K562 (cell line): ENCODE measurements at regions not wholly inside any gene's neighbourhood (a gene's known extent, or its start where the extent isn't known, plus 50 kb on each side); places are given as distances from the start of the nearest gene placed in this dataset.

Experiments
- ATAC-seq: fragments of 200-7000 bp; cut with Tn5 transposase; 3 replicates; pipeline ENCODE4 v1.9.1; 2020; ENCODE audit warnings: moderate library complexity
- BruUV-seq: library from RNA; stranded (reverse); fragments of 400-500 nt; replicated peaks from 2 replicates; lab custom pipeline; 2021; lab: Mats Ljungman, UMichigan
- CTCF ChIA-PET: fragments of 300-600 bp; formaldehyde crosslinking; extraction: SDS; loops from one replicate; lab custom pipeline; 2021; ENCODE audit warnings: low intra/inter-chr PET ratio; lab: Yijun Ruan, JAX
- POLR2A ChIA-PET: fragments of 300-600, 350-650 bp; sonication (Branson Sonifier 250); formaldehyde crosslinking; extraction: SDS; loops from one replicate; lab custom pipeline; 2021; ENCODE audit warnings: antibody characterized with exemption, inconsistent platforms; lab: Yijun Ruan, JAX
- DNase-seq, 4 experiments: peaks; one replicate each; pipeline versions ENCODE4 v3.0.0 to v3.0.0-alpha.2; 2011 to 2018; ENCODE audit warnings: low spot score in 3 of 4, mixed read lengths in 3 of 4; ENCODE audit errors: extremely low read depth in 1 of 4
- FAIRE-seq: peaks from 2 replicates; lab custom pipeline; 2011; peaks lifted over from hg19 to GRCh38; lab: Jason Lieb, UNC
- H2AFZ ChIP-seq: 2 replicates; pipeline ENCODE4 v1.6.0; 2011; ENCODE audit warnings: low read depth, low read length, control low read depth, inconsistent platforms
- H3K27ac ChIP-seq: fragments of 200-600 bp; 3 replicates; pipeline ENCODE4 v1.8.0; 2011; ENCODE audit warnings: low read depth, mild to moderate bottlenecking, control low read depth, inconsistent platforms, low read length, moderate library complexity, mixed read lengths; ENCODE audit errors: extremely low read depth
- H3K27me3 ChIP-seq, 2 experiments: fragments of 300-600 bp in 1 of 2; 2 replicates in 1 of 2; 3 replicates in 1 of 2; pipeline versions ENCODE4 v1.6.0 to v1.8.0; 2011; ENCODE audit warnings: inconsistent platforms in 2 of 2, low read length in 2 of 2, mild to moderate bottlenecking in 1 of 2, mixed read lengths in 1 of 2, moderate library complexity in 1 of 2; ENCODE audit not compliant: control insufficient read depth in 2 of 2, insufficient read depth in 2 of 2
- H3K36me3 ChIP-seq: fragments of 300-600 bp; 3 replicates; pipeline ENCODE4 v1.8.0; 2011; ENCODE audit warnings: mild to moderate bottlenecking, low read length, inconsistent platforms; ENCODE audit not compliant: control insufficient read depth, insufficient read depth
- H3K4me1 ChIP-seq, 2 experiments: fragments of 200-600 bp in 1 of 2; replicated peaks in 1 of 2; 2 replicates in 1 of 2; 3 replicates in 1 of 2; pipeline versions ENCODE4 v1.5.1 to v1.8.0; 2011; ENCODE audit warnings: inconsistent platforms in 2 of 2, low read length in 2 of 2, mild to moderate bottlenecking in 1 of 2, mixed read lengths in 1 of 2, moderate library complexity in 1 of 2; ENCODE audit not compliant: control insufficient read depth in 2 of 2, insufficient read depth in 2 of 2
- H3K4me2 ChIP-seq: 2 replicates; pipeline ENCODE4 v1.6.1; 2011; ENCODE audit warnings: low read length, control low read depth, inconsistent platforms, mixed read lengths; ENCODE audit not compliant: insufficient read depth
- H3K4me3 ChIP-seq: fragments of 200-600 bp; sonication (generic), shearing (Covaris generic); 2 replicates; pipeline ENCODE4 v1.5.1; 2016; ENCODE audit warnings: control low read depth, inconsistent platforms
- H3K79me2 ChIP-seq: fragments of 200-600 bp; 3 replicates; pipeline ENCODE4 v1.8.0; 2011; ENCODE audit warnings: low read length, inconsistent platforms; ENCODE audit not compliant: control insufficient read depth, insufficient read depth
- H3K9ac ChIP-seq, 2 experiments: 2 replicates each; pipeline versions ENCODE4 v1.6.0 to v1.6.1; 2011; ENCODE audit warnings: low read depth in 2 of 2, low read length in 2 of 2, control low read depth in 1 of 2, inconsistent platforms in 1 of 2, mild to moderate bottlenecking in 1 of 2, mixed read lengths in 1 of 2; ENCODE audit not compliant: insufficient read depth in 1 of 2
- H3K9me1 ChIP-seq: one replicate; pipeline ENCODE4 v1.6.0; 2011; ENCODE audit warnings: inconsistent platforms, mild to moderate bottlenecking, low read length, moderate library complexity; ENCODE audit not compliant: control insufficient read depth, insufficient read depth
- H3K9me3 ChIP-seq: replicated peaks from 2 replicates; pipeline ENCODE4 v1.5.1; 2011; ENCODE audit warnings: low read depth, low read length, inconsistent platforms; ENCODE audit not compliant: control insufficient read depth, insufficient read depth
- H4K20me1 ChIP-seq: replicated peaks from 2 replicates; pipeline ENCODE4 v1.6.1; 2011; ENCODE audit warnings: low read length, inconsistent platforms, mixed read lengths; ENCODE audit not compliant: control insufficient read depth, insufficient read depth
- ELF2 ChIP-seq: fragments of 250-450 bp; sonication (Bioruptor Pico); IDR thresholded peaks from 2 replicates; pipeline ENCODE4 v1.5.0; 2021; ENCODE audit warnings: mild to moderate bottlenecking
- IRF2 ChIP-seq: sonication (generic); formaldehyde crosslinking; IDR thresholded peaks from 2 replicates; pipeline ENCODE4 v1.8.1; 2022; ENCODE audit warnings: mild to moderate bottlenecking, missing genetic modification reagents
- LEF1 ChIP-seq: fragments of 450-650 bp; IDR thresholded peaks from 2 replicates; pipeline ENCODE4 v1.6.1; 2016; ENCODE audit warnings: mild to moderate bottlenecking
- PCBP1 ChIP-seq: fragments of 200-400 bp; formaldehyde crosslinking; IDR thresholded peaks from 2 replicates; pipeline ENCODE4 v1.6.1; 2018; ENCODE audit warnings: mild to moderate bottlenecking, low read depth, low read length; ENCODE audit not compliant: poor library complexity, severe bottlenecking
- RAD21 ChIP-seq, 2 experiments: fragments of 250-450 bp in 1 of 2; fragments of 450-650 bp in 1 of 2; sonication (Bioruptor Pico) in 1 of 2; formaldehyde crosslinking in 1 of 2; IDR thresholded peaks in 1 of 2; conservative IDR thresholded peaks in 1 of 2; 2 replicates each; pipeline versions ENCODE4 v1.4.0 to v1.8.0; 2020 to 2022; ENCODE audit warnings: mild to moderate bottlenecking in 2 of 2, moderate library complexity in 1 of 2
- RB1 ChIP-seq: fragments of 450-650 bp; IDR thresholded peaks from 2 replicates; pipeline ENCODE4 v1.6.1; 2017; ENCODE audit warnings: low read depth, mild to moderate bottlenecking
- SMC3 ChIP-seq: conservative IDR thresholded peaks from 2 replicates; pipeline ENCODE4 v1.6.1; 2011; ENCODE audit warnings: low read depth, low read length, improper control_type of control experiment; ENCODE audit not compliant: insufficient read depth
- ZBTB7A ChIP-seq: IDR thresholded peaks from 2 replicates; pipeline ENCODE4 v1.6.1; 2011; ENCODE audit warnings: low read depth, mild to moderate bottlenecking, low read length, moderate library complexity, borderline replicate concordance; ENCODE audit not compliant: control insufficient read depth
- ZNF384 ChIP-seq: IDR thresholded peaks from 2 replicates; pipeline ENCODE4 v1.6.1; 2012; ENCODE audit warnings: low read depth, low read length, improper control_type of control experiment
- ZNF707 ChIP-seq: fragments of 250-450 bp; sonication (Bioruptor Pico); conservative IDR thresholded peaks from 2 replicates; pipeline ENCODE4 v1.8.0; 2022; ENCODE audit warnings: inconsistent platforms, mild to moderate bottlenecking, moderate library complexity
- WGBS: fragments of 100-300 bp; shearing (Covaris generic); methylation state at CpG from one replicate; pipeline ENCODE4 v1.1.6; 2016; ENCODE audit warnings: low coverage, mixed read lengths; ENCODE audit not compliant: insufficient coverage; ENCODE audit errors: missing lambda C conversion rate; 5-methylcytosine and 5-hydroxymethylcytosine counted together
- in situ Hi-C: fragments of 300-500 bp; cut with MboI; formaldehyde crosslinking; loops from 4 replicates; pipeline ENCODE4 v1.15.0; 2018; ENCODE audit warnings: inconsistent platforms, mixed read lengths
- intact Hi-C: fragments of 100-400 bp; cut with micrococcal nuclease; formaldehyde crosslinking; loops from 2 replicates; pipeline ENCODE4 v1.14.2; 2022
- TF ChIP-seq, protein P1 (sequence below): sonication (generic); formaldehyde crosslinking; IDR thresholded peaks from 2 replicates; pipeline ENCODE4 v1.9.0; 2022; ENCODE audit warnings: mild to moderate bottlenecking, missing genetic modification reagents
- TF ChIP-seq, protein P2 (sequence below): sonication (generic); formaldehyde crosslinking; IDR thresholded peaks from 2 replicates; pipeline ENCODE4 v1.8.1; 2023; ENCODE audit warnings: missing genetic modification reagents, mild to moderate bottlenecking, borderline replicate concordance
- TF ChIP-seq, protein P3 (sequence below): sonication (generic); formaldehyde crosslinking; IDR thresholded peaks from 2 replicates; pipeline ENCODE4 v1.8.0; 2022; ENCODE audit warnings: mild to moderate bottlenecking, missing genetic modification reagents

DNA sequence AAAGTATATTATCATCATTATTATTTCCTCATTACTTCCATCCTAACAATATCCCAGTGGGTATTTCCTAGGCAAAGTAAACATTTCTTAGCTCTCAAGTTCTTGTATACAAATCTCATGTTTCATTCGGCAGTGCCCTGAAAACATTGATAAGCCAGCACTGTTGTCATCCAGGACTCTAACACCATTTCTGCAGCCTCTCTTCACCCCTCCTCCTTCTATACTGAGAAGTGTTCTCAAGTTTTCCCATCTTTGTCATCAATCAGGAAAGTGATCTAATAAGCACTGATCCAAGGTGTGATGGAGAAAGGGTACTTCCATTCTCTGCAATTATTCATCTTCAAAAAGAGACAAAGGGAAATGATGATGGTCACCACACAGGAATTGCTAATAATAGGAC is 168.4 kb upstream of the CCDC54 start:
- intact Hi-C loops (no loop called here), in situ Hi-C loops (no loop called here)
- no peaks in the 10 kb centered on the region for H3K4me1 ChIP-seq
- H3K9me1 ChIP-seq: no peaks in the 10 kb centered on the region
- BruUV-seq: no TSS peak
- ATAC-seq (no peak), FAIRE-seq (no peak), DNase-seq (no peak)
- H4K20me1 ChIP-seq: no peaks in the 10 kb centered on the region
- no peaks in the 10 kb centered on the region for H3K27me3 ChIP-seq
- POLR2A ChIA-PET: no interaction called here
- H3K4me3 ChIP-seq: no peak overlapping the region
- H3K4me2 ChIP-seq: no peak overlapping the region
- 0% methylated on average over 1 of the region's 1 CpG for WGBS
- no peak overlapping the region for H2AFZ ChIP-seq
- no peak overlapping the region for H3K9ac ChIP-seq
- no peaks in the 10 kb centered on the region for H3K36me3 ChIP-seq
- no peaks in the 10 kb centered on the region for H3K79me2 ChIP-seq
- CTCF ChIA-PET: no interaction called here
- H3K9me3 ChIP-seq: no peaks in the 10 kb centered on the region
- H3K27ac ChIP-seq: no peak overlapping the region
- no peak for TF ChIP-seq LEF1
- TF ChIP-seq RB1: no peak
- no peak for TF ChIP-seq SMC3
- no peak for TF ChIP-seq IRF2 (CRISPR knock-in tag)
- TF ChIP-seq, protein P1, sequence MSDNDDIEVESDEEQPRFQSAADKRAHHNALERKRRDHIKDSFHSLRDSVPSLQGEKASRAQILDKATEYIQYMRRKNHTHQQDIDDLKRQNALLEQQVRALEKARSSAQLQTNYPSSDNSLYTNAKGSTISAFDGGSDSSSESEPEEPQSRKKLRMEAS (CRISPR knock-in tag): no peak
- TF ChIP-seq, protein P2, sequence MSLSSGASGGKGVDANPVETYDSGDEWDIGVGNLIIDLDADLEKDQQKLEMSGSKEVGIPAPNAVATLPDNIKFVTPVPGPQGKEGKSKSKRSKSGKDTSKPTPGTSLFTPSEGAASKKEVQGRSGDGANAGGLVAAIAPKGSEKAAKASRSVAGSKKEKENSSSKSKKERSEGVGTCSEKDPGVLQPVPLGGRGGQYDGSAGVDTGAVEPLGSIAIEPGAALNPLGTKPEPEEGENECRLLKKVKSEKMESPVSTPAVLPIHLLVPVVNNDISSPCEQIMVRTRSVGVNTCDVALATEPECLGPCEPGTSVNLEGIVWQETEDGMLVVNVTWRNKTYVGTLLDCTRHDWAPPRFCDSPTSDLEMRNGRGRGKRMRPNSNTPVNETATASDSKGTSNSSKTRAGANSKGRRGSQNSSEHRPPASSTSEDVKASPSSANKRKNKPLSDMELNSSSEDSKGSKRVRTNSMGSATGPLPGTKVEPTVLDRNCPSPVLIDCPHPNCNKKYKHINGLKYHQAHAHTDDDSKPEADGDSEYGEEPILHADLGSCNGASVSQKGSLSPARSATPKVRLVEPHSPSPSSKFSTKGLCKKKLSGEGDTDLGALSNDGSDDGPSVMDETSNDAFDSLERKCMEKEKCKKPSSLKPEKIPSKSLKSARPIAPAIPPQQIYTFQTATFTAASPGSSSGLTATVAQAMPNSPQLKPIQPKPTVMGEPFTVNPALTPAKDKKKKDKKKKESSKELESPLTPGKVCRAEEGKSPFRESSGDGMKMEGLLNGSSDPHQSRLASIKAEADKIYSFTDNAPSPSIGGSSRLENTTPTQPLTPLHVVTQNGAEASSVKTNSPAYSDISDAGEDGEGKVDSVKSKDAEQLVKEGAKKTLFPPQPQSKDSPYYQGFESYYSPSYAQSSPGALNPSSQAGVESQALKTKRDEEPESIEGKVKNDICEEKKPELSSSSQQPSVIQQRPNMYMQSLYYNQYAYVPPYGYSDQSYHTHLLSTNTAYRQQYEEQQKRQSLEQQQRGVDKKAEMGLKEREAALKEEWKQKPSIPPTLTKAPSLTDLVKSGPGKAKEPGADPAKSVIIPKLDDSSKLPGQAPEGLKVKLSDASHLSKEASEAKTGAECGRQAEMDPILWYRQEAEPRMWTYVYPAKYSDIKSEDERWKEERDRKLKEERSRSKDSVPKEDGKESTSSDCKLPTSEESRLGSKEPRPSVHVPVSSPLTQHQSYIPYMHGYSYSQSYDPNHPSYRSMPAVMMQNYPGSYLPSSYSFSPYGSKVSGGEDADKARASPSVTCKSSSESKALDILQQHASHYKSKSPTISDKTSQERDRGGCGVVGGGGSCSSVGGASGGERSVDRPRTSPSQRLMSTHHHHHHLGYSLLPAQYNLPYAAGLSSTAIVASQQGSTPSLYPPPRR (CRISPR knock-in tag): no peak
- no peak for TF ChIP-seq ZBTB7A
- TF ChIP-seq PCBP1: no peak
- TF ChIP-seq, protein P3, sequence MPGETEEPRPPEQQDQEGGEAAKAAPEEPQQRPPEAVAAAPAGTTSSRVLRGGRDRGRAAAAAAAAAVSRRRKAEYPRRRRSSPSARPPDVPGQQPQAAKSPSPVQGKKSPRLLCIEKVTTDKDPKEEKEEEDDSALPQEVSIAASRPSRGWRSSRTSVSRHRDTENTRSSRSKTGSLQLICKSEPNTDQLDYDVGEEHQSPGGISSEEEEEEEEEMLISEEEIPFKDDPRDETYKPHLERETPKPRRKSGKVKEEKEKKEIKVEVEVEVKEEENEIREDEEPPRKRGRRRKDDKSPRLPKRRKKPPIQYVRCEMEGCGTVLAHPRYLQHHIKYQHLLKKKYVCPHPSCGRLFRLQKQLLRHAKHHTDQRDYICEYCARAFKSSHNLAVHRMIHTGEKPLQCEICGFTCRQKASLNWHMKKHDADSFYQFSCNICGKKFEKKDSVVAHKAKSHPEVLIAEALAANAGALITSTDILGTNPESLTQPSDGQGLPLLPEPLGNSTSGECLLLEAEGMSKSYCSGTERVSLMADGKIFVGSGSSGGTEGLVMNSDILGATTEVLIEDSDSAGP: no peak
- no peak for TF ChIP-seq ELF2 (CRISPR knock-in tag)
- no peak for TF ChIP-seq RAD21 (CRISPR knock-in tag; conservative IDR thresholded peaks at IDR 0.05 in 1 of 2, IDR thresholded peaks at IDR 0.05 in 1 of 2)
- TF ChIP-seq ZNF707: no peak
- no peak for TF ChIP-seq ZNF384
